GM10248 (cell line): ENCODE measurements at regions not wholly inside any gene's neighbourhood (a gene's known extent, or its start where the extent isn't known, plus 50 kb on each side); places are given as distances from the start of the nearest gene placed in this dataset.

Experiments used
- CTCF ChIA-PET: fragments of 300-600 bp; sonication (Branson Sonifier 250); formaldehyde crosslinking; extraction: SDS; loops from one replicate; lab custom pipeline; 2021; ENCODE audit warnings: antibody characterized with exemption; lab: Yijun Ruan, JAX
- POLR2A ChIA-PET: fragments of 350-650 bp; sonication (Branson Sonifier 250); formaldehyde crosslinking; extraction: SDS; loops from one replicate; lab custom pipeline; 2020; ENCODE audit warnings: antibody characterized with exemption; lab: Yijun Ruan, JAX
- DNase-seq: peaks from one replicate; pipeline ENCODE4 v3.0.0; 2012; ENCODE audit errors: extremely low spot score
- CTCF ChIP-seq: IDR thresholded peaks from 2 replicates; pipeline ENCODE4 v1.5.1; 2012; ENCODE audit warnings: mild to moderate bottlenecking, low read depth; ENCODE audit errors: extremely low read depth, missing control alignments, control extremely low read depth

GRCh38 chr13:53545340-53545941, 516.8 kb downstream of the OLFM4 start:
- CTCF ChIA-PET = no interaction called here
- POLR2A ChIA-PET = no interaction called here
- no peak for TF ChIP-seq CTCF
- DNase-seq = no peak

DNA sequence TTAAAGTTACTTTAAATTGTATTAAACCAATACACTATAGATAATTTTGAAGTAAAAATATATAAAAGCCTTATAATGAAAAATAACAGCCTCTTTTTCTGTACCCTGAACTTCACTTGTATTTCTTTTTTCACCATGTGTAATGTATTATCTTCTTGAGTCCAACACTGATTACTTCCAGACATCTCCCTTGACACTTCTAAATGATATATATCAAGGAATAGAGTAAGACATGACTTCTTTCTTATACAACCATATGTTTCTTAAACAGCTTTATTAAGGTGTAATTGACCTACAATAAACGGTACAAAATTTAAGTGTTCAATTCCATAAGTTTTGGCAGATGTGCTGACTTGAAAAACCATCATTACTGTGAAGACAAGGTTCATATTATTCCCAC, 531.9 kb downstream of the OLFM4 start:
- ChIA-PET POLR2A (no interaction called here), CTCF (no interaction called here)
- no peak for TF ChIP-seq CTCF
- DNase-seq = no peak

- POLR2A ChIA-PET = no interaction called here
- CTCF ChIA-PET = no interaction called here
- no peak for TF ChIP-seq CTCF
- no peak for DNase-seq
Observed at GRCh38 chr13:53562419-53562818, 533.8 kb downstream of the OLFM4 start.

GRCh38 chr13:53568491-53568890, 539.9 kb downstream of the OLFM4 start:
- TF ChIP-seq CTCF = no peak
- ChIA-PET CTCF (interaction anchor here (1.3 to 1.6 kb wide), 3 partner anchors 11 to 39 kb away, joined by 3 to 5 read pairs (median 4); no protein-coding TSS in a partner anchor), POLR2A (no interaction called here)
- DNase-seq = no peak

DNA sequence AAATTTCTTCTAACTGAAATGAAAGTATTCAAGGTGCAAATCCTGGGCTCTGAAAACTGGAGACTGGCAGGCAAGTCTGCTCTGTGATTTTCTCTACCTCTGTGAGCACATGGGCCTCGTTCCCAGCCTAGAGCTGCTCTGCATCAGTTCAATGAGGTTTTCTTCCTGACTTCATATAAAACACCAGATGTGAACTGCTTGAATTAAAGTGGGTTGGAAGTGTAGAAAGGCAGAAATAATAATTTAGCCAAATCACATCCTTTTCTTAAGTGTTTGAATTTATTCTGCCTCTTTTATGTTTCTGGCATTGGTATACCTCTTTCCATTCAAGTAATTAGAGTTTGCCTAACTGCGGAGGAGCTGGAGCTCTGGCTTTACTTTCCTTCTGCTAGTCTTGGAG, 540.8 kb downstream of the OLFM4 start:
- ChIA-PET CTCF (no interaction called here), POLR2A (no interaction called here)
- DNase-seq = no peak
- no peak for TF ChIP-seq CTCF

DNA sequence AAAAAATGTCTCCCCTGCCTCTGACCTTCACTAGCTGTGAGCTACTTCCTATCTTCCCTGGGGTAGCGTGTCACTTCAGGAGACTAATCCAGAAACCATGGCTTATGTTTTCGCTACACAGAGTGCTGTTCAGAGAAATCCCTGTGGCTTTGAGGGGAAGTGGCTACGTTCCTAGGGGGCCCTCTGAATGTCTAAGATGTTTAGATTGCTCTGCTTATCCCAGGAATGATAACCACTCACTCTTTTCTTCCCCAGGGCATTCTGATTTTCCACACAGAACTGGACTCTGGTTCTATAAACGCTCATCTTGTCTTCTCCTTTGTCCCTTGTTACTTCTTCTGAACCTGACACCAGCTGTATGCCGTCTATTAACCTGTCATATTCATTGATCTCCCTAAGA, 572.5 kb downstream of the OLFM4 start:
- POLR2A ChIA-PET = no interaction called here
- TF ChIP-seq CTCF = no peak
- CTCF ChIA-PET = interaction anchor here (0.6 to 1.1 kb wide), 2 partner anchors 27 to 316 kb away, joined by 3 to 6 read pairs; no protein-coding TSS in a partner anchor
- DNase-seq = no peak
